Body of pancreas (tissue), 4 donors: ENCODE measurements at regions not wholly inside any gene's neighbourhood (a gene's known extent, or its start where the extent isn't known, plus 50 kb on each side); places are given as distances from the start of the nearest gene placed in this dataset.

Experiments used
- POLR2A ChIP-seq, 3 donors: fragments of 450-650 bp; IDR thresholded peaks; one replicate each; pipeline ENCODE4 v1.6.1; 2016; ENCODE audit warnings: antibody characterized with exemption in 3 of 3, mild to moderate bottlenecking in 2 of 3
- TF ChIP-seq, protein P1 (sequence below), 7 experiments: fragments of 450-650 bp in 4 of 7; fragments of 200-600 bp in 3 of 7; sonication (generic) in 3 of 7; IDR thresholded peaks; one replicate each; pipeline ENCODE4 v1.5.1; 2016 to 2019; ENCODE audit warnings: antibody characterized with exemption in 7 of 7

DNA sequence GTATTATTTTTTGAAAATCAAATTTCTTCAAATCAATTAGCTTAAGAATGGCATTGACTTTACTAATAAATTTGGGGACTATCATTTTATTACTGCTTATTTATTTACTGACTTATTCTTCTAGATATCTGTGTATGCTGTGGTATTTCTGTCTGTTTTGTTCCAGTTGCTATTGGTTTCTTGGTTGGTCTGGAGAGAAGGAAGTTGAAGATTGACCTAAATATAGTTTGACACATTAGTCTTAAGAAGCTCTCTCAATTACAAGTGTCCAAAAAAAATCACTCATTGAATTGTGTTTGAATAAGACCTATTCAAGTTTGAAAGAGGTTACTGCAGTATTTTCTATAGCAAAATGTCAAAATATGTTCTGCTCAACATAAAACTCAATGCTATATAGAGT lies 153.3 kb upstream of the KYNU start:
- no peak for TF ChIP-seq POLR2A (IDR thresholded peaks at IDR 0.05)
- TF ChIP-seq, protein P1, sequence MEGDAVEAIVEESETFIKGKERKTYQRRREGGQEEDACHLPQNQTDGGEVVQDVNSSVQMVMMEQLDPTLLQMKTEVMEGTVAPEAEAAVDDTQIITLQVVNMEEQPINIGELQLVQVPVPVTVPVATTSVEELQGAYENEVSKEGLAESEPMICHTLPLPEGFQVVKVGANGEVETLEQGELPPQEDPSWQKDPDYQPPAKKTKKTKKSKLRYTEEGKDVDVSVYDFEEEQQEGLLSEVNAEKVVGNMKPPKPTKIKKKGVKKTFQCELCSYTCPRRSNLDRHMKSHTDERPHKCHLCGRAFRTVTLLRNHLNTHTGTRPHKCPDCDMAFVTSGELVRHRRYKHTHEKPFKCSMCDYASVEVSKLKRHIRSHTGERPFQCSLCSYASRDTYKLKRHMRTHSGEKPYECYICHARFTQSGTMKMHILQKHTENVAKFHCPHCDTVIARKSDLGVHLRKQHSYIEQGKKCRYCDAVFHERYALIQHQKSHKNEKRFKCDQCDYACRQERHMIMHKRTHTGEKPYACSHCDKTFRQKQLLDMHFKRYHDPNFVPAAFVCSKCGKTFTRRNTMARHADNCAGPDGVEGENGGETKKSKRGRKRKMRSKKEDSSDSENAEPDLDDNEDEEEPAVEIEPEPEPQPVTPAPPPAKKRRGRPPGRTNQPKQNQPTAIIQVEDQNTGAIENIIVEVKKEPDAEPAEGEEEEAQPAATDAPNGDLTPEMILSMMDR (IDR thresholded peaks at IDR 0.05) = no peak
